H1 (cell line): ENCODE measurements at regions not wholly inside any gene's neighbourhood (a gene's known extent, or its start where the extent isn't known, plus 50 kb on each side); places are given as distances from the start of the nearest gene placed in this dataset.

ENCODE experiments used
- CTCF ChIA-PET: fragments of 300-600 bp; sonication (Branson Sonifier 250); formaldehyde crosslinking; loops from one replicate; lab custom pipeline; 2021; ENCODE audit not compliant: partially characterized antibody; lab: Charles Lee
- POLR2A ChIA-PET: fragments of 300-600 bp; sonication (Branson Sonifier 250); formaldehyde crosslinking; loops from one replicate; lab custom pipeline; 2021; ENCODE audit warnings: inconsistent platforms; ENCODE audit not compliant: partially characterized antibody; lab: Charles Lee
- DNase-seq, 2 experiments: peaks; one replicate each; pipeline versions ENCODE4 v3.0.0 to v3.0.0-alpha.2; 2010 to 2022; ENCODE audit warnings: low spot score in 2 of 2, low read depth in 1 of 2, mixed read lengths in 1 of 2
- FAIRE-seq: peaks from 2 replicates; lab custom pipeline; 2011; peaks lifted over from hg19 to GRCh38; lab: Jason Lieb, UNC
- H2AFZ ChIP-seq: 2 replicates; pipeline ENCODE4 v1.8.1; 2012; ENCODE audit warnings: low read length, inconsistent platforms
- H2AK5ac ChIP-seq: 2 replicates; pipeline ENCODE4 v1.6.1; 2013; ENCODE audit warnings: low read depth, low read length
- H2BK120ac ChIP-seq: replicated peaks from 2 replicates; pipeline ENCODE3; 2013; ENCODE audit warnings: low read depth, low read length, inconsistent platforms
- H2BK12ac ChIP-seq: 2 replicates; pipeline ENCODE4 v1.6.1; 2013; ENCODE audit warnings: low read depth, low read length
- H2BK15ac ChIP-seq: 2 replicates; pipeline ENCODE4 v1.6.1; 2013; ENCODE audit warnings: low read length
- H2BK20ac ChIP-seq: 2 replicates; pipeline ENCODE4 v1.6.1; 2013; ENCODE audit warnings: low read length
- H2BK5ac ChIP-seq: 2 replicates; pipeline ENCODE4 v1.6.1; 2013; ENCODE audit warnings: low read depth, low read length
- H3K14ac ChIP-seq: 2 replicates; pipeline ENCODE4 v1.6.1; 2013; ENCODE audit warnings: inconsistent platforms; ENCODE audit not compliant: insufficient read length
- H3K18ac ChIP-seq: 2 replicates; pipeline ENCODE4 v1.6.1; 2013; ENCODE audit warnings: low read length; ENCODE audit errors: extremely low read depth
- H3K23ac ChIP-seq: 2 replicates; pipeline ENCODE4 v1.6.1; 2013; ENCODE audit warnings: inconsistent platforms; ENCODE audit not compliant: insufficient read length
- H3K23me2 ChIP-seq: 2 replicates; pipeline ENCODE4 v1.6.1; 2013; ENCODE audit warnings: low read depth, low read length
- H3K27ac ChIP-seq: 2 replicates; pipeline ENCODE4 v1.6.1; 2011; ENCODE audit warnings: low read depth, low read length, inconsistent platforms
- H3K27me3 ChIP-seq, 4 experiments: replicated peaks in 1 of 4; 1 replicate in 1 of 4; 2 replicates in 3 of 4; pipeline versions ENCODE4 v1.6.1 to v1.8.1; 2011 to 2013; ENCODE audit warnings: low read length in 3 of 4, mild to moderate bottlenecking in 3 of 4, inconsistent platforms in 2 of 4, mixed read lengths in 2 of 4, moderate library complexity in 1 of 4; ENCODE audit not compliant: control insufficient read depth in 3 of 4, insufficient read depth in 3 of 4; ENCODE audit errors: extremely low read depth in 1 of 4
- H3K36me3 ChIP-seq, 4 experiments: 2 replicates each; pipeline versions ENCODE4 v1.6.1 to v1.8.1; 2011 to 2013; ENCODE audit warnings: mild to moderate bottlenecking in 4 of 4, low read length in 3 of 4, moderate library complexity in 2 of 4, control low read depth in 1 of 4, inconsistent platforms in 1 of 4; ENCODE audit not compliant: insufficient read depth in 4 of 4, control insufficient read depth in 2 of 4
- H3K4ac ChIP-seq: replicated peaks from 2 replicates; pipeline ENCODE3; 2013; ENCODE audit warnings: low read length, low read depth, mixed read lengths, inconsistent platforms; ENCODE audit not compliant: insufficient read length
- H3K4me1 ChIP-seq, 4 experiments: replicated peaks in 1 of 4; 1 replicate in 1 of 4; 2 replicates in 3 of 4; pipeline versions ENCODE4 v1.6.1 to v1.8.1; 2011 to 2013; ENCODE audit warnings: low read length in 3 of 4, inconsistent platforms in 2 of 4, mixed read lengths in 1 of 4; ENCODE audit not compliant: insufficient read depth in 4 of 4, control insufficient read depth in 3 of 4
- H3K4me2 ChIP-seq, 2 experiments: 2 replicates each; pipeline versions ENCODE4 v1.6.1 to v1.8.1; 2011 to 2013; ENCODE audit warnings: low read depth in 2 of 2, low read length in 2 of 2, control low read depth in 1 of 2, inconsistent platforms in 1 of 2, mild to moderate bottlenecking in 1 of 2; ENCODE audit not compliant: insufficient read depth in 1 of 2
- H3K4me3 ChIP-seq, 4 experiments: fragments of 200-600, 300-600 bp in 1 of 4; sonication (generic), shearing (Covaris generic), sonication (Bioruptor Twin) in 1 of 4; 2 replicates each; pipeline versions ENCODE4 v1.5.1 to v1.8.1; 2011 to 2016; ENCODE audit warnings: low read length in 4 of 4, low read depth in 3 of 4, control low read depth in 2 of 4, inconsistent platforms in 2 of 4, mild to moderate bottlenecking in 2 of 4, mixed read lengths in 1 of 4, moderate library complexity in 1 of 4; ENCODE audit not compliant: insufficient read depth in 2 of 4; ENCODE audit errors: extremely low read depth in 1 of 4
- H3K56ac ChIP-seq: replicated peaks from 2 replicates; pipeline ENCODE3; 2013; ENCODE audit warnings: low read depth, mild to moderate bottlenecking, mixed read lengths, low read length, inconsistent platforms; ENCODE audit not compliant: insufficient read length
- H3K79me1 ChIP-seq: 2 replicates; pipeline ENCODE4 v1.6.1; 2013; ENCODE audit warnings: low read depth, low read length, control low read depth
- H3K79me2 ChIP-seq, 2 experiments: 2 replicates each; pipeline versions ENCODE4 v1.6.1 to v1.8.1; 2012 to 2013; ENCODE audit warnings: low read length in 2 of 2, mild to moderate bottlenecking in 2 of 2, inconsistent platforms in 1 of 2; ENCODE audit not compliant: insufficient read depth in 2 of 2, control insufficient read depth in 1 of 2
- H3K9ac ChIP-seq, 4 experiments: replicated peaks in 1 of 4; 1 replicate in 1 of 4; 2 replicates in 3 of 4; pipeline versions ENCODE4 v1.6.1 to v1.8.1; 2011 to 2013; ENCODE audit warnings: low read depth in 3 of 4, low read length in 3 of 4, control low read depth in 2 of 4, mild to moderate bottlenecking in 2 of 4, moderate library complexity in 2 of 4, inconsistent platforms in 1 of 4; ENCODE audit errors: extremely low read depth in 1 of 4
- H3K9me3 ChIP-seq, 2 experiments: 2 replicates each; pipeline versions ENCODE4 v1.6.1 to v1.8.1; 2012 to 2013; ENCODE audit warnings: mild to moderate bottlenecking in 2 of 2, moderate library complexity in 2 of 2, control low read depth in 1 of 2, inconsistent platforms in 1 of 2, low read depth in 1 of 2, low read length in 1 of 2, mixed read lengths in 1 of 2; ENCODE audit not compliant: insufficient read depth in 2 of 2
- H4K20me1 ChIP-seq, 2 experiments: replicated peaks in 1 of 2; 2 replicates each; pipeline versions ENCODE3 to v1.8.1; 2011 to 2013; ENCODE audit warnings: inconsistent platforms in 2 of 2, low read length in 2 of 2, mild to moderate bottlenecking in 1 of 2; ENCODE audit not compliant: insufficient read depth in 2 of 2, control insufficient read depth in 1 of 2
- H4K5ac ChIP-seq: 2 replicates; pipeline ENCODE4 v1.6.1; 2013; ENCODE audit warnings: low read length, low read depth, mixed read lengths, inconsistent platforms; ENCODE audit not compliant: insufficient read length
- H4K8ac ChIP-seq: 2 replicates; pipeline ENCODE4 v1.8.0; 2013; ENCODE audit warnings: mild to moderate bottlenecking, moderate library complexity, low read length, inconsistent platforms; ENCODE audit not compliant: insufficient read depth; ENCODE audit errors: extremely low read depth
- H4K91ac ChIP-seq: replicated peaks from 2 replicates; pipeline ENCODE3; 2013; ENCODE audit warnings: low read length, mixed read lengths, inconsistent platforms; ENCODE audit not compliant: insufficient read length
- CTBP2 ChIP-seq: IDR thresholded peaks from 2 replicates; pipeline ENCODE4 v1.7.0; 2011; ENCODE audit warnings: borderline replicate concordance, mild to moderate bottlenecking, moderate library complexity, mixed read lengths, low read length; ENCODE audit not compliant: insufficient read depth, insufficient read length
- CTCF ChIP-seq, 3 experiments: IDR thresholded peaks; 1 replicate in 2 of 3; 2 replicates in 1 of 3; pipeline versions ENCODE4 v1.5.1 to v1.6.1; 2011; ENCODE audit warnings: low read length in 3 of 3, mild to moderate bottlenecking in 3 of 3, inconsistent platforms in 2 of 3, low read depth in 1 of 3, moderate library complexity in 1 of 3; ENCODE audit not compliant: insufficient read depth in 1 of 3; ENCODE audit errors: control extremely low read depth in 1 of 3
- HDAC6 ChIP-seq: IDR thresholded peaks from one replicate; pipeline ENCODE4 v1.7.1; 2012; ENCODE audit warnings: low read depth, mild to moderate bottlenecking, inconsistent platforms, low read length, moderate library complexity
- KDM5A ChIP-seq: fragments of 200-600 bp; IDR thresholded peaks from 2 replicates; pipeline ENCODE4 v1.7.1; 2012; ENCODE audit warnings: mild to moderate bottlenecking, low read length, inconsistent platforms, mixed read lengths
- MAFK ChIP-seq: IDR thresholded peaks from 2 replicates; pipeline ENCODE4 v1.6.1; 2012; ENCODE audit warnings: low read depth, mild to moderate bottlenecking, improper control_type of control experiment, low read length
- RAD21 ChIP-seq, 2 experiments: IDR thresholded peaks in 1 of 2; conservative IDR thresholded peaks in 1 of 2; 2 replicates each; pipeline ENCODE4 v1.6.1; 2011; ENCODE audit warnings: low read depth in 2 of 2, low read length in 2 of 2, improper control_type of control experiment in 1 of 2, inconsistent platforms in 1 of 2, mild to moderate bottlenecking in 1 of 2, moderate library complexity in 1 of 2
- TBP ChIP-seq: IDR thresholded peaks from 2 replicates; pipeline ENCODE4 v1.6.1; 2011; ENCODE audit warnings: low read depth, low read length, improper control_type of control experiment
- WGBS, 2 experiments: shearing (Covaris generic) in 1 of 2; methylation state at CpG; one replicate each; pipeline versions ENCODE4 v1.1.6 to v1.1.7; 2013 to 2015; ENCODE audit warnings: low lambda C conversion rate in 2 of 2, mixed read lengths in 2 of 2, inconsistent platforms in 1 of 2, low coverage in 1 of 2, missing lambda C conversion rate in 1 of 2; ENCODE audit not compliant: insufficient replicate concordance in 2 of 2, insufficient coverage in 1 of 2, insufficient read length in 1 of 2; ENCODE audit errors: extremely low coverage in 1 of 2, missing lambda C conversion rate in 1 of 2; 5-methylcytosine and 5-hydroxymethylcytosine counted together

DNA sequence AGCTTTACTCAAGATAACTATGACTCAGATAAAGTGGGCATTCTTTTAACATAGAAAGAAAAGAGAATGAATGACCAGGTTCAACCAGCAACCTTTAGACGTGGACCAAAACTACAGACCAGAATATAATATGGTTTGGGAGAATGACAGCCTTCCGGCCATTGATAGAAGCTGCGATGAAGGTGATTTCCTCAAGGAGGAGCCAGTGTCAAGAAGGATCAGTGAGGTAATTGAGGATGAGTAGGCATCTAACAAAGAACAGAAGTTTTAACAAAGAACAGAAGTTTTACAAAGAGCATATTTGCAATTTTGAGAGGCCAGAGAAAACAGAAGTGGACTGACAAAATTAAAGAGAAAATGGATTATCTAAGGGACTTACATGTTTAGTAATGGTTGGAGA lies 289.0 kb upstream of the AGTR1 start:
- DNase-seq: no peak
- CTCF ChIA-PET: interaction anchor here (1.0 to 1.6 kb wide), 3 partner anchors 11 to 29 kb away, joined by 3 to 5 read pairs (median 3); no protein-coding TSS in a partner anchor
- Histone ChIP-seq H3K9ac (no peak overlapping the region), H3K9me3 (peaks cover 12 to 14% of the 10 kb centered on the region in 2 experiments), H3K23me2 (no peaks in the 10 kb centered on the region), H2BK5ac (no peak overlapping the region), H2BK12ac (no peak overlapping the region), H2AK5ac (no peak overlapping the region), H3K23ac (no peak overlapping the region), H3K79me2 (no peaks in the 10 kb centered on the region), H4K8ac (no peak overlapping the region), H4K20me1 (no peaks in the 10 kb centered on the region)
- 90% methylated on average over 3 of the region's 3 CpGs; no CpG with 5 or more reads in 1 of the 2 experiments for WGBS, 2 experiments
- no peak for TF ChIP-seq CTBP2
- no peak for TF ChIP-seq TBP
- TF ChIP-seq MAFK: no peak
- no peak for TF ChIP-seq HDAC6
- peak in 2 of 3 experiments; percentile 15 to 41; a peak in 2 of 4 replicates for TF ChIP-seq CTCF (IDR thresholded peaks at IDR 0.05; ENCODE audit: control extremely low read depth in 1 of 3, insufficient read depth in 1 of 3, low read depth in 1 of 3, low read length in 3 of 3)
- TF ChIP-seq KDM5A: no peak
- peak; percentile 37 to 56 for TF ChIP-seq RAD21 (IDR thresholded peaks at IDR 0.05 in 1 of 2, conservative IDR thresholded peaks at IDR 0.05 in 1 of 2; ENCODE audit: low read depth in 2 of 2, low read length in 2 of 2)
- TF ChIP-seq, all 59 proteins: peak for 2
- H2BK120ac ChIP-seq: no peak overlapping the region
- no peaks in the 10 kb centered on the region for H3K27me3 ChIP-seq
- no peak overlapping the region for H3K4me2 ChIP-seq
- H3K4me3 ChIP-seq: no peak overlapping the region
- H3K27ac ChIP-seq: no peak overlapping the region
- H2BK15ac ChIP-seq: no peak overlapping the region
- H2BK20ac ChIP-seq: no peak overlapping the region
- FAIRE-seq: no peak
- no peak overlapping the region for H2AFZ ChIP-seq
- no peak overlapping the region for H3K14ac ChIP-seq
- no peak overlapping the region for H3K56ac ChIP-seq
- H3K36me3 ChIP-seq: no peaks in the 10 kb centered on the region
- no peaks in the 10 kb centered on the region for H3K4me1 ChIP-seq
- H3K4ac ChIP-seq: no peak overlapping the region
- POLR2A ChIA-PET: no interaction called here
- no peak overlapping the region for H3K18ac ChIP-seq
- no peak overlapping the region for H4K5ac ChIP-seq
- H3K79me1 ChIP-seq: no peaks in the 10 kb centered on the region
- no peak overlapping the region for H4K91ac ChIP-seq
